ENCODE measurements at regions not wholly inside any gene's neighbourhood (a gene's known extent, or its start where the extent isn't known, plus 50 kb on each side); places are given as distances from the start of the nearest gene placed in this dataset.

DNA sequence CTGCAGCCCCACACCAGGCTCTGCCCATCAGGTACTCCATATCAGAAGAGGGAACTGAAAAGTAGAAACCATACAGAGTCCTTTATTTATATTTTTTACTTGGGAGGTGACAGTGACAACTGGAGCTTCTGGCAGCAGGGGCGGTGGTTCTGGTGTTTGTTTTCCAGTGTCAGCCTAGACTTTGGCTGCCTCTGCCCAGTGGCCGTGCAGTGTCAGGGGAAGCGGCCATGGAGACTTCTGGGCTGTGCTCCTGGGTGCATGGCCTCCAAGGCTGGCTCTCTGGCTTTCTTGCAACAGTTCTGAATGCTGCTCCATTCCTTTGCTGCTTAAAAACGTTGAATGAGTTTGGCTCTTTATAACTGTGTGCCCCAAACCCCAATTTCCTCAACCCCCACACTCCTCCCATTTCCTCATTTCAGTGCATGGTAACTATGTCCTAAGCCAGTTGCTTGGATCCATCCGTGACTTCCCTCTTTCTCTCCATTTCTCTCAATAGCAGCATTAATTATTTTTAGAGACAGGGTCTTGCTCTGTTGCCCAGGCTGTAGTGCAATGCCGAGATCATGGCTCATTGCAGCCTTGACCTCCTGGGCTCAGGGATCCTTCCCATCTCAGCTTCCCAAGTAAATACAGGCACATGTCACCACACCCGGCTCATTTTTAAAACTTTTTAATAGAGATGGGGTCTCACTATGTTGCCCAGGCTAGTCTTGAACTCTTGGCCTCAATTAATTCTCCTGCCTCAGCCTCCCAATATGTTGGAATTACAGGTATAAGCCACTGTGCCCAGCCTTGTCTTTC is 141.1 kb upstream of the SGK1 start:
- no peak for DNase-seq (ENCODE audit: low read depth in 2 of 2)

GRCh38 chr6:134457941-134458340 is 140.0 kb upstream of the SGK1 start:
- DNase-seq (ENCODE audit: low read depth in 2 of 2): no peak

DNA sequence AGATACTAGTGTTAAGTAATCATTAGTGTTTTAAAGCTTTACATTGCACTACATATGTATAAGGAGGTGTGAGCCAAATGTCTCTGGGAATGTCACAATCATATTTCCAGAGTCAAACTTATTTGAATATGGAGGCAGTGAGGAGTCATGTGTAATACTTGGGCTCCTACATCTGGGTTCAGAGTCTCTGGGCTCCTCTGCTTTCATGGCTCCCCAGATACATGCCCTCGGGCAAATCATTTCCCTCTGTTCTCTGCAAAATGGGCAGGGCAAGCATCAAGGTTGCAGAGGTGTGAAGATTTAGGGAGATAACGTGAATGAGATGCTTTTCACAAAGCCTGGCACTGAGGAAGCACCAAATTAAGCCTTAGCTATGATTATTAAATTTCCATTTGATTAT is 138.3 kb upstream of the SGK1 start:
- DNase-seq (ENCODE audit: low read depth in 2 of 2): no peak

- DNase-seq (ENCODE audit: low read depth in 2 of 2): no peak
Measured at GRCh38 chr6:134455319-134455718, 137.4 kb upstream of the SGK1 start.

DNA sequence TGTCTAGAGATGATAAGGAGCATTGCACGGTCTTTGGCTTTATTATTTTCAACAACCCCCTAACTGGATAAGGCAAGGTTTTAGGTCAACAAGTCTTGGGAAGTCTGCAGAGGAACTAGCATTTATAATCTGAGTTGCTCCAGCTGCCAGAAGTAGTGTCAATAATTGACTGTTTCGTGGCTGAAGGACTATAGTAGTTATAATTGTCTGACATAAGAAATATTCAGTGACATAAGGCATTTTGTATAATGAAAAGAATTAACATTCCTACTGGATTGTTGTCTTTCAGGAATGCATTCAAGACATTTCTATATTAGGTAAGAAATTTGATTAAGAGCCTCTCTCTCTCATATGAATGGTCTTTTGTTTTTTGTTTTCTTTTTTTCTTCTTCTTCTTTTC is 136.9 kb upstream of the SGK1 start:
- no peak for DNase-seq (ENCODE audit: low read depth in 2 of 2)

DNA sequence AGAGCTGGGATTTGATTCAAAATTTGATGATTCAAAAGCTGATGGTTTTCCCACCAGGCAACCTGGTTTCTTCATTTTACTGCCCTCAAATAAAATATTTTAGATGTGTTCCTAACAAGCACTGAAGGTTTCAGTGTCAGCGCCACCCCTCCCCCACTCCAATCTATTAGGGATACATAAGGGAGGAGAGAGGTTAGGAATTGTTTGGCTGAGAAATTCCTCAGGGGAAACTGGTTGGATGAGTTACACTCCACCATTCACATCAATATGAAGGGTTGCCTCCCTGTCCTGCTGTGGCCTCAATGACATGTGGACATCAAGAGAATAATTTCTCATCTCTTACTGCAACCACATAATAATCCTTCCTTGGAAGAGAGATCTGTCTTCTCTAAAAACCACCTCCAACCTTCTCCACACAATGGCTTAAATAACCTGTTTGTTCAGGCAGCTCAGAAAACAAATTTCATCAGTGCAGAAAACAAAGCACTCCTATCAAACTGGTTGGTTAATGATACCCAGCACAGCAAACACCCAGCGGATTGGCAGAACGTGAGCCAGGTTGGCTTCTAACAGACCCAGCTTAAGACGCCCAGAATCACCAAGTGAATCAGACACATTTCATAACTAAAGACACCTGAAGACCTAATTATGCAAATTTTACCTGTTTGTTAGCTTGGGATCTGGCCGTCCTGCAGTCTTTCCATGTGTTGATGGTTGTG is 136.0 kb upstream of the SGK1 start:
- DNase-seq (ENCODE audit: low read depth in 2 of 2): no peak

- no peak for DNase-seq (ENCODE audit: low read depth in 2 of 2)
Measured at GRCh38 chr6:134452906-134453305, 135.0 kb upstream of the SGK1 start.

GRCh38 chr6:134451529-134451928 is 133.6 kb upstream of the SGK1 start:
- no peak for DNase-seq (ENCODE audit: low read depth in 2 of 2)

DNA sequence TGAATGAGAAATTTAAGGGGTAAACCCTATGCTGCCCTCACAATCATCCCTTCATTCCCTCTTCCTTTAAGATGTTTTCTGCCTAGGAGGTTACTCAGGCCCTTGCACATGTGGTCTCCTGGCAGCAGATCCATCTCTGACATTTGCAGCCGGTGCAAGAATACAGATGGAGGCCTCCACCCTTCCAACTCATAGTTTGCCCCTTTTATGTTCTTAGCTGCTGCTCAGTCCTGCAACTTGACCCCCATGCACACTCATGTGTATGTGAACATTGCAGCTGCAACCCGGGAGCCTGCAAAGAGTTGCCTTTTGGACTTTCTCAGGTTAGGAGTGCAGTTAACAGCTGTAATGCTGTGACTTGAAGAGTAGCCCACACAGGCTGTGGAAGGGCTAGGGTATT is 131.9 kb upstream of the SGK1 start:
- DNase-seq (ENCODE audit: low read depth in 2 of 2): no peak

DNA sequence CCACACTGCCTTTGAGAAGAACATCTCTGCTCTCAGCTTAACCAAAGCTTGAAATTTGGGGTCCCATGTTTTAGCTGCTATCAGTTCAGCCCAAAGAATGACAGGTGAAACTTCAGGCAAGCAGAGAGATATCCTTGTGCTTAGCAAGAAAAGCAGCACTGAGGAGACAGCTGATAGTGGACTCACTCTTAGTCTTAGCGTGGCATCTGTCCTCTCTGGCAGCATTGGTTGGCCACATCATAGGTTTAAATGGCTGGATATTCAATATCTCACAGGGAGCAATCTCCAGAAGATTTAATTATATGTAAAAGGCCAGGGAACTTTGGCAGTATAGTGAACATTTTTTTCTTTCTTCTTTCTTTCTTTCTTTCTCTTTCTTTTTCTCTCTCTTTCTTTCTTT is 131.1 kb upstream of the SGK1 start:
- no peak for DNase-seq (ENCODE audit: low read depth in 2 of 2)

DNA sequence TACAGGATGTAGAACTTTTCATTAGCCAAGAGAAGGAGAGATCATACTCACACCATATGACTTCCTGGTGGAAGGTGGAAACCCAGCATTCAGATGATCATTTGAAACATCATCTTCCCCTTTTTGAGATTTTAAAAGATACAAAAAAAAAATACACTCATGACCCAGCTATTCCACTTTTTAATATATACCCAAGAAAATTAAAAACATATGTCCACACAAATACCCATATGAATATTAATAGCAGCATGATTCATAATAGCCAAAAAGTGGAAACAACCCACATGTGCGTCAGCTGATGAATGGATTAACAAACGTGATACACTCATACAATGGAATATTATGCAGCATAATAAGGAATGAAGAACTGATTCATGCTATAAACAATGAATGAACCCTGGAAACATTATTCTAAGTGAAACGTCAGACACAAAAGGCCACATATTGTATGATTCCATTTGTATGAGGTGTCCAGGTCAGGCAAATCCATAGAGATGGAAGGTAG is 130.0 kb upstream of the SGK1 start:
- DNase-seq (ENCODE audit: low read depth in 2 of 2): peak; percentile 93

DNA sequence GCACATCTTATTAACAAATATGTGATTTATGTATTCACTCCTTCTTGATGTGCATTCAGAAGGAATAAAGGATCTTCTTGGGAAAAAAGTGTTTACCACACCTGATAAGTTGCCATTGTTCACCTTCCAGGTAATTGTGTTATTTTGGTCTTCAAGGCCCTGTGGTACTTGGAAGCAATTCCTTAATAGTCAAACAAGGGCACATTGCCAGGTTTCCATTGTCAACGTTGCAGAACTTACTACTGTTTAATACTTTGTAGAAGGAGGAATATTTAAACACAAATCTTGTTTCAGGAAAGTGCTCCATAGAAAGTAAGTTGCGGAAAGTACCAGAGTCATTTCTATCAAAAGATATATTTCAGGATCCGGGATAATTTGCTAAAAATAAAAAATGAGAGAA is 129.5 kb upstream of the SGK1 start:
- peak in 1 of 2 experiments; percentile 21 for DNase-seq (ENCODE audit: low read depth in 2 of 2)

GRCh38 chr6:134446896-134447295 is 129.0 kb upstream of the SGK1 start:
- no peak for DNase-seq (ENCODE audit: low read depth in 2 of 2)

DNA sequence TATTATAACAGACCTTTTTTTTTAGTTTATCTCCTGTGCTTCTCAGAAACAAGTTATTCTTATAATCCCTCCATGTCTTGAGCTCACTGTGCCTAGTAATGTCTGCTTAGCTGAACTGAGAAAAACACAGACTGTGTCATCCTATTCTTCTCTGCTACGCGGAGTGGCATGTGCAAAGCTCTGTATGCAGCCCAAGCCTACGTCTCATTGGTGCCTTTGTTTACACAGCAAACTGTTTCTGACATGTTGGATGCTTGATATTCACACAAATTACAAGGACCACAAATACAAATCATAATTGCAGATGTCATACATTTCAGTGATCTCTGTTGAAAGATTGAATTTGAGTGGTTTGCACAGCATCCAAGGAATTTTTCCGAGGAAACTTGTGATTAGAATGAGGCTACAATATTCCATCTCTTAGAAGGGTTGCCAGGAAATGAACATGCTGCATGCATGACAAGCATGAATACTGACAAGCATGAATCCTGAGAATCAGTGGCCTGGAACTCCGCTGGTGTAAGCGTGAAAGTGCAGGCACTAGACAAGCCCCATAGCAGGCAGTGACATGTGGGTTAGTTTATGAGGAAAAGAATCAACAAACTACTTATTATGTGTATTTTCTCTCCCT is 128.4 kb upstream of the SGK1 start:
- peak; percentile 71 to 75 for DNase-seq (ENCODE audit: low read depth in 2 of 2)

DNA sequence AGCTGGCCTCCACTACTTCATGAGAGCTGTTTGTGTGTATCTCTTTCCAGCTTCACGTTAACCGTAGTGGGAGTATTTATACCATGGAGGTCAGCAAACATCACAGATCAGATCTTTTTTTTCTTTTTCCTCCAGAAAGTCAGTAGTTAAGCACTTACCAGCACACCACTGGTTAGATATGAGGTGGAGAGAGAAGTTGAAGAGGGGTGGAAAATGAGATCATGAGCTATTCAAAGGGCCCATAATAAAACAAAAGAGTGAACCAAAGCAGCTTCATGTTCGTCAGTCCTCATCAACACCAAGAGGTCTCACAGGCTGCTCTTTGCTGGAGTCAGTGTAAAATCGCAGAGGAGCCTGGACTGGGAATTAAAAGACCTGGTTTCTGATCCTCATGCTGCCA is 125.1 kb upstream of the SGK1 start:
- no peak for DNase-seq (ENCODE audit: low read depth in 2 of 2)

DNA sequence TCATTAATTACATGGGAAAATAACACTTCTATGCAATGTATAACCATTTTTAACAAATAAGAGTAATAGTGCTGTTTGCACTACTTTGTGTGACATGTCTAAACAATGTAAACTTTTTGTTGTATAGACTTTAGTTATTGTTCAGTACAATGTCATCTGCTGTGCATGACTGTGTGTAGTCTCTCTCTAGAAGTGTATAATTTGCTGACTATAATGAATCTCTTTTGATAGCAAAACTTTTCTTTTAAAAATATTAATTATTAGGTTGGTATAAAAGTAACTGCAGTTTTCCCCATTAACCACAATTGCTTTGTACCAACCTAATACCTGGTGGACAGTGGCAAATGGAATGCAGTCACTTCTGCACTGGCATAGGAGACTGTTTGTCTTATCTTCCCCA is 124.2 kb upstream of the SGK1 start:
- no peak for DNase-seq (ENCODE audit: low read depth in 2 of 2)

- no peak for DNase-seq (ENCODE audit: low read depth in 2 of 2)
Measured at GRCh38 chr6:134438837-134439236, 120.9 kb upstream of the SGK1 start.

DNA sequence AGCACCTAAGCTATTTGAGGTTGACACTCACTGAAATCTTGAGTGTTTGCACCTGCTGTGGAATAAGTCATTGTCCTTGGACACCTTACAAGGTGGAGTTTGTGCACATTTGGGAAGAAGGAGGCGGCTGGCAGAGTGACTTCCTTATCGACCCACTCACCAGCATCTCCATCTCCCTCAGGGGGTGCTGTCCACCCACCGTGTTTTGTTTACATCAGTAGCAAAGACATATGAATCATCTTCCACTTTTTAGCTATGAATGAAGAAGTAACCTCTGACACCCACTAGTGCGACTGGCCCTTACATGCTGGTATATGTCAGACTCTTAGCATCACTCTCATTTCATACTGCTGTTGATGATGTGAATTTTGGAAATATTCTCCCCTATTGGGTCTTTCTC is 119.5 kb upstream of the SGK1 start:
- DNase-seq (ENCODE audit: low read depth in 2 of 2): no peak

DNA sequence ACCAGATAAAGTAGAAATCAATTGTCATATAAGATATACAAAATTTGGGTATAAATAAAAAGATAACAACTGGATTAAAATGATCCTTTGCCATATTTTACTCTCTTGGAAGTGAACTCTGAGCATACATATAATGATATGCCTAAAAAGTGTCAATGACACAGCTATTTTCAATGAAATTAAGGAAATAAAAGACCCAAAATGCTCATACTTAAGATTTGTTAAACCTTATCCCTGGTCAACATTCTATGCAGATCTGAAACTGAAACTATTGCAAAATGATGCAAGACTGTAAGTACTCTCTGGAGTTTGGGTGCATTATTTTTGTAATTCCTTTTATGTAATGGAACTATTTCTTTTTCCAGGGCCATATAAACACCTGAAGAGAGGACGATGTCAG is 119.0 kb upstream of the SGK1 start:
- no peak for DNase-seq (ENCODE audit: low read depth in 2 of 2)

GRCh38 chr6:134436281-134436815 is 118.4 kb upstream of the SGK1 start:
- DNase-seq (ENCODE audit: low read depth in 2 of 2): peak; percentile 83 to 84

GRCh38 chr6:134435814-134436280 is 117.9 kb upstream of the SGK1 start:
- DNase-seq (ENCODE audit: low read depth in 2 of 2): no peak
